ENCODE measurements at regions not wholly inside any gene's neighbourhood (a gene's known extent, or its start where the extent isn't known, plus 50 kb on each side); places are given as distances from the start of the nearest gene placed in this dataset.

- no peak for DNase-seq (ENCODE audit: low spot score)
Observed at GRCh38 chr4:147430111-147430510, 50.8 kb upstream of the EDNRA start.
